Stimulated activated CD4-positive, alpha-beta T cell treated with anti-CD3 and anti-CD28 coated beads, Interleukin-2, amount 100 ng/mL, for 48 hours (primary cell): ENCODE measurements at regions not wholly inside any gene's neighbourhood (a gene's known extent, or its start where the extent isn't known, plus 50 kb on each side); places are given as distances from the start of the nearest gene placed in this dataset.
"Not testable (repeated sequence)": the region's sequence is repeated elsewhere in the genome, so short reads cannot be mapped to it uniquely, and the experiment has no call there.

ENCODE experiments used
- DNase-seq, 2 donors: peaks; one replicate each; pipeline ENCODE4 v3.0.0-alpha.2; 2020

- no peak for DNase-seq
Measured at GRCh38 chr5:62956597-62956996, 378.0 kb downstream of the LRRC70 start.

- DNase-seq = no peak
Measured at GRCh38 chr5:62954578-62954977, 376.0 kb downstream of the LRRC70 start.

GRCh38 chr5:62948301-62948700, 369.7 kb downstream of the LRRC70 start:
- no peak for DNase-seq

- no peak for DNase-seq
Measured at GRCh38 chr5:62942384-62942783, 363.8 kb downstream of the LRRC70 start.

GRCh38 chr5:62938927-62939326, 360.3 kb downstream of the LRRC70 start:
- DNase-seq = no peak

- DNase-seq = no peak
Measured at GRCh38 chr5:62937661-62938558, 359.3 kb downstream of the LRRC70 start.

GRCh38 chr5:62935660-62936059, 357.0 kb downstream of the LRRC70 start:
- no peak for DNase-seq

- DNase-seq = no peak
Measured at GRCh38 chr5:62934319-62934718, 355.7 kb downstream of the LRRC70 start.

- no peak for DNase-seq
Measured at GRCh38 chr5:62933261-62933660, 354.6 kb downstream of the LRRC70 start.

- DNase-seq = no peak
Measured at GRCh38 chr5:62931153-62931950, 352.7 kb downstream of the LRRC70 start.

- no peak for DNase-seq
Measured at GRCh38 chr5:62922191-62922590, 343.6 kb downstream of the LRRC70 start.

- no peak for DNase-seq
Measured at GRCh38 chr5:62920856-62921255, 342.2 kb downstream of the LRRC70 start.

GRCh38 chr5:62909326-62909725, 330.7 kb downstream of the LRRC70 start:
- no peak for DNase-seq

GRCh38 chr5:62902126-62902525, 323.5 kb downstream of the LRRC70 start:
- no peak for DNase-seq

GRCh38 chr5:62900976-62901375, 322.4 kb downstream of the LRRC70 start:
- DNase-seq = no peak

GRCh38 chr5:62896121-62896893, 317.7 kb downstream of the LRRC70 start:
- DNase-seq = no peak

- no peak for DNase-seq
Measured at GRCh38 chr5:62886603-62887315, 308.1 kb downstream of the LRRC70 start.

- DNase-seq = not testable (repeated sequence)
Measured at GRCh38 chr5:62837330-62837729, 258.7 kb downstream of the LRRC70 start.

- DNase-seq = no peak
Measured at GRCh38 chr5:62829604-62829986, 251.0 kb downstream of the LRRC70 start.

- no peak for DNase-seq
Measured at GRCh38 chr5:62828742-62829603, 250.4 kb downstream of the LRRC70 start.

GRCh38 chr5:62825623-62826220, 247.1 kb downstream of the LRRC70 start:
- DNase-seq = no peak
